ENCODE measurements at regions not wholly inside any gene's neighbourhood (a gene's known extent, or its start where the extent isn't known, plus 50 kb on each side); places are given as distances from the start of the nearest gene placed in this dataset.

DNA sequence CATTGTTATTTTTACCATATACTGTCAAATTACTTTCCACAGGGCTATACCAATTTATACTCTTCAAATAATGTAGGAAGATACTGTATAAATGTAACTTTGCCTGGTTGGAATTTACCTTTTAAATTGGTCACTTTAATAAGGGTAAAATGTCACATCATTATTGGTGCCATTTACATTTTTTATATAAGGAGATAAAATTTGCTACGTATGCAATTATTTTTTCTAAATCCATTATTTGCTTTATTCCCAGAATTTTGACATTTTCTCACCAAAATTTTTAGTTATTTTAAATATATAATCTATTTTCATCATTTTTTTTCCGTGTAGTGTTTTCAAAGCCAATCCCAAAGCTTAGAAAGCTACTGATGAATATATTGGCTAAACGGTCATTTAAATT is 664.7 kb downstream of the KCNJ2 start:
- in situ Hi-C loops (cut with HindIII; ENCODE audit: low pct_ligation_motif_present, low pct_unique_long_range_greater_than_20kb, low sequenced_read_pairs): no loop called here
- no peak for DNase-seq

DNA sequence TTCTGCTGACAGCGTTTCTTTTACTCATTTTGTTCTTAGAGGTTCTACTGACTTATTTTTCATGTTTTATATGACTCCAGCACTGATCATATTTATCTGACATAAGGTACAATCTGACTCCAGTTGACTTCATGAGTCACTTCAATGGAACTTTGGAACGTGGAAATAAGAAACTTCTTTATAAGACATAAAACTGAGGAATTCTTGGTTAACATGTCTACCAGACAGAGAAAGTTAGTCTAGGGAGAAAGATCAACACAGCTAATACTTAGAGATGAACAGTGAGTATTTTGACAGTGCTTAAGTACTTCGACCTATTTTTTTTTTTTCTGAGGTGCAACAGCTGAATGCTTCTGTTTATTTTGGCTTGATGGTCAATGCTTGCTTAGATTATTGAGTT is 679.5 kb downstream of the KCNJ2 start:
- in situ Hi-C loops (cut with HindIII; ENCODE audit: low pct_ligation_motif_present, low pct_unique_long_range_greater_than_20kb, low sequenced_read_pairs): no loop called here
- DNase-seq: no peak

DNA sequence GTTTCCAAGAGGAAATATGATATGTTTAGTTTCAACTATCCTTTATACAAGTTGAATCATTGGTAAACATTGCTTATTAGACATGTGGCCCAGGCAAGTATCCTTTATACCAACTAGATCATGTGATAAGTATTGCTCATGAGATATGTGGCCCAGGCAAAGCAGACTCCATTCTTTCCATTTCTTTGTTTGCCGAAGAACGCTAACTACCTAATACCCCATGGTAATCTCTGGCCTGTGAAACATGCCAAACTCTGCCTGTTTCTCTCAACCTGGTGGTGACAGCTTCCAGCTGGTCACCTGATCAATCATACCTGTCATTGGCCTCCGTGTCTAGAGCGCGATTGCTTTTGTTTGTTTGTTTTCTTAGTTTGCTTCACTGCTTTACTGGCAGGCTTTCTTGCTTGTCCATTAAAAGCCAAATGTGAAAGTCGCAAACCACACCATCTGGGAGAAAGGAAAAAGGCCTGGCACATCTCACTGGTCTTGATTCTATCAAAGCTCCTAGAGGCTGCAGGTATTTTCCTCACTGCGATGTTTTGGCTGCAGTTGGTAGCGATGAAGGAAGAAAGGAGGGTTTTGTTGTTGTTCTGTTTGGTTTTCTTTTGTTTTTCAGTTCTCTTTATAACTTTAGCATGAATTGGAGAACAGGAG is 686.2 kb downstream of the KCNJ2 start:
- in situ Hi-C loops (cut with HindIII; ENCODE audit: low pct_ligation_motif_present, low pct_unique_long_range_greater_than_20kb, low sequenced_read_pairs): no loop called here
- DNase-seq: no peak

DNA sequence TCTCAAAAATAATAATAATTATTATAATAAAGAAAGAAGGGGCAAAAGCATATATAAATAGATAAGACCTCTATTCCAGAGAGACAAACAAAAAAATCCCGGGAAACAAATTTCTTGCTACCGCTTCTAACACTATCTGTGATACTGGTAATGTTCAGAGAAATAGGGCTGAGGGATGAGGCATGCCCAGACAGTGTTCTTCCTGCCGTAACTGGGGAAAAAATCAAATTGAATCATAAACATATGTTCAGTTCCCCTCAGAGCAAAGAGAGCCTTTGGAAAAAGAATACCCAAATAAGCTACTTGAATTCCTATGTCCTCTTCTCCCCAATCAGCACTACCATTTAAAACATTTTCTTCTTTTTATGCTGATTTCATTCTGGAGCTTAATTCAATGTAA is 688.0 kb downstream of the KCNJ2 start:
- in situ Hi-C loops (cut with HindIII; ENCODE audit: low pct_ligation_motif_present, low pct_unique_long_range_greater_than_20kb, low sequenced_read_pairs): no loop called here
- DNase-seq: no peak

DNA sequence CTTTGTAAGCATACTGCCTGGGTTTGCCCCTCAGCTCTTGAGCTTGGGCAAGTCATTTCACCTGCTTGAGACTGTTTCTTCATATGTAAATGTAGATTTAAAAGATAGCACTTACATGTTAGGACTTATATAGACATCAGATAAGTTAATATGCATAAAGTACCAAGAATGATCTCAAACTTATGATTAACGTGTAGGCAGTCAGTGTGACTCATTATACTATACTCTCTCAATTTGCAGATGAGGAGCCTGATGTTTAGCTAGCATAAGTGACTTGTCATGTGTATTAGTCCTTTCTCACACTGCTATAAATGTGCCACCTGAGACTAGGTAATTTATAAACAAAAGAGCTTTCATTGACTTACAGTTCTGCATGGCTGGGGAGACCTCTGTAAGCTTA is 690.5 kb downstream of the KCNJ2 start:
- no peak for DNase-seq
- in situ Hi-C loops (cut with HindIII; ENCODE audit: low pct_ligation_motif_present, low pct_unique_long_range_greater_than_20kb, low sequenced_read_pairs): no loop called here

DNA sequence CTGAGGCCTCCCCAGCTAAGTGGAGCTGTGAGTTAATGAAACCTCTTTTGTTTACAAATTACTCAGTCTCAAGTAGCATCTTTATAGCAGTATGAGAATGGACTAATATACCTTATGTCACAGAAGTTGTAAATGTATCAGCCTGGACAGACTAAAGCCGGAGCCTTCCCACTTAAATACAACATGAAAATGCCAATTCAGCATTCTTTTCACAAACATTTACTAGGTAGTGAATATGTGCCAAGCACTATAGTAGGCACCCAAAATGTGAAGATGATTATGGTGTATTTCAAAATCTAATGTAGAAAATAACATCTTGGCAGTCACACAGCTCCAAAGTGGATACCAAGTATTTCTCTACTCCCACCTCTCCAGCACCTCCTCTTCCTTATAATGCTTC is 693.0 kb downstream of the KCNJ2 start:
- in situ Hi-C loops (cut with HindIII; ENCODE audit: low pct_ligation_motif_present, low pct_unique_long_range_greater_than_20kb, low sequenced_read_pairs): no loop called here
- no peak for DNase-seq

DNA sequence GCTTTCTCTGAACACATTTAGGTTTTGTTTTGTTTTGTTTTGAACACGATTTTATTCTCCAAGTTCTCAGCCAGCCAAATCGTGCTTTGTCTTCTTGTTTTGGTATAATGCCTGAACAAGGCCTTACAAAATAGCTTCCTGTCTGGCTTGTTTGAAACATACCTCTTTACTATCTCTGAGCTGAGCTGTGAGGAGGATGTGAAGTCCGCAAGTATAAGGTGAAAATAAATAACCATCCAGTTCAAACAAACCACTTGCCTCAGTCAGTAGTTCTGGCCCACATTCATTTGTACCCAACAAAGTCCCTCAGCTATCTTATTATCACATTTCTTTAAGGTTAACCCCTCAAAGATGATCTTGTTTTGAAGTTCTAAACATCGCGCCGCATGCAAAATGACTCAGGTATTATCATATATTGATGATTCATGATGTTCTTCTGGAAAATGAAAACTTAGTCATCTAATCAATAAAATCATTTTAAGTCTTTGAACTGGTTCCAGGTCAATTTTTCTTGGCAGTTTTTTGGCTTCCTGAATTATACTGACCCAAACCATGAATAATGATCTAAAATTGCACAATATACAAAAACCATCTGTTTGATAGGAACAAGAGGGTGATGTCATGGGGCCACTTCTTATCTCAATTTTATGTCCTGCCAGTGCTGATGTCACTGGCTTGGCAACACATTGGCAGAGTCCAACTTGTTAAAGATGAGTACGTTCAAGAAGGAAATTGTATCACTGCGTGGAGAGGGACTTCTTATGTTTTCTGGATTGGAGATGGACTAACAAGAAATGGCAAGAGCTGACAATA is 694.3 kb downstream of the KCNJ2 start:
- no peak for DNase-seq
- in situ Hi-C loops (cut with HindIII; ENCODE audit: low pct_ligation_motif_present, low pct_unique_long_range_greater_than_20kb, low sequenced_read_pairs): no loop called here

DNA sequence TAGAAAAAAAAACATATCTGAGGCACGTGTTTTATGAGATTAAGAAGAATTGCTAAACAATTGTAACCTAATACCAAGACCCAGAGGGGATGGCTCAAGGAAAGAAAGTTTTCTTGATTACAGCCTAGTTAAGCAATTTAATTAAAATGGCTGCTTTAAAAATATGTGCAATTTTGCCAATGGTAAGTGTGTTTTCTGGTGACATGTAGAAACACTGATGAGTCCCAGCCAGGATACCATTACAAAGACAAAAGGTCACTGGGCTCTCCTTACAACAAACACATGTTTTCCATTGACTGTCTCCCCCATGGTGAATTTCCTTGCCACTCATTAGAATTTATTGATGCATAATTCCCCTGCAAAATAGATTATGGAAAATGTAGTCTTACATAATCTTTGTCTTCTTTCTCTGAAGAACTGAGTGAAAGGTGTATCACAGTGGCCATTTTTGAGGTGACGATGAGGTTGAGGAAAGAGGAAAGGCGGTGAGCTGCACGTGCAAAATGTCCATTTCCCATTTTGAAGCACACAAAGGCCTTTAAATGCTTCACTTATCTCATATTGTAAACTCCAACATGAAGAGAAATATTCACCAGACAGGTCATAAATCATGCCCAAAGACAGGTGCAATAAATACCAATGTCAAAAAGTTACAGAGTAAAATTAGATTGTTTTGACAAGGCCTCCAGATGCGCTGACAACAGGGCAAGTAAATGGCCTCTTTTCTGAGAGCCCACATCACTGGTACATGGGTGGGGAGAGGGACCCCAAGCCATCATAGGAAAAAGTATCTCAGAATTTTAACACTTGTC is 696.9 kb downstream of the KCNJ2 start:
- DNase-seq: no peak
- in situ Hi-C loops (cut with HindIII; ENCODE audit: low pct_ligation_motif_present, low pct_unique_long_range_greater_than_20kb, low sequenced_read_pairs): no loop called here

DNA sequence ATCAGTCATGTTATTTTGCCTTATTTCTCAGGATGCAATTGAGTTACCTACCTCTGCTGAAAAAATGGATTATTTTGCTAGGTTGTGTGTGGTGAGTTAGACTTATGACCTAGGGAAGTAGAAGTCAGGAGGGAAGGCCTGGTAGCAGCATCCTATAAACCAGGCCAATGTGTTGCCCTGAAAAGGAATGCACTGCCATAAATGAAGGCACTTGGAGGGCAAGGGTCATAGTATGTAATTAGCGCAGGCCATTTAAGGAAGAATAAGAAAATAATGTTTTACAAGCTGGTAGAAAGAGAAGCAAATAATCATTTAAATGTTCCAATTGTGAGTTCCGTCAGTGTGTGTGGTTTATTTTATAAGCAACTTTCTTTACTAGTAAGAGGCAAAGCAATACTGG is 698.8 kb downstream of the KCNJ2 start:
- in situ Hi-C loops (cut with HindIII; ENCODE audit: low pct_ligation_motif_present, low pct_unique_long_range_greater_than_20kb, low sequenced_read_pairs): no loop called here
- no peak for DNase-seq

DNA sequence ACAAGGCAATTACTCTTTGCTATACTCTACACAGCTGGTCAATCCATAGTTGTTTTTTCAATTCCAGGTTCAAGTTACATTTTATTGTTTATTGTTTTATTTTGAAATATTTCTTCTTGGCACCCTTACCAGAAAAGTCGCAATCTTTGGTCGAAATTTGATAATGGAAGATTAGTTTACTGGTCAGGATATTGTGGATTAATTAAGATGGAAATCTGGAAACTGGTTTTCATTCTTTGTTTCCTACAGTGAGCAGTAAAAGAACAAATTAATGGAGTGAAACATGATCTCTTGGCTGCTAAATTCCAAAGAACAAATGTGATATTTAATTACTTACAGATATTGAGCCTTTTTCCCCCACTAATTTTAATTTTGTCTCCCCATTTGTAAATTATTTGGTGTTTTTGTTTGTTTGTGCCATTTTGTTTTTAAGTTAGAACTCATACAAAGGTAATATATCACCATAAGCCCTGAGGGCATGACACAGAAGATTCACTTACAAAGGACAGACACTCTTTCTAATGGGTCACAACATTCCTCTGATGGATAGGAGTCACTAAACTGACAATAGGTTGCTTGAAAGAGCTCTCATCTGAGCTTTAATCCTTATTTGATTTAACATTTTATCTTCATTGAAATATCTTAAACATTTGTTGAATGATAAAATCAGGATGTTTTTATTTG is 700.2 kb downstream of the KCNJ2 start:
- DNase-seq: no peak
- in situ Hi-C loops (cut with HindIII; ENCODE audit: low pct_ligation_motif_present, low pct_unique_long_range_greater_than_20kb, low sequenced_read_pairs): no loop called here

DNA sequence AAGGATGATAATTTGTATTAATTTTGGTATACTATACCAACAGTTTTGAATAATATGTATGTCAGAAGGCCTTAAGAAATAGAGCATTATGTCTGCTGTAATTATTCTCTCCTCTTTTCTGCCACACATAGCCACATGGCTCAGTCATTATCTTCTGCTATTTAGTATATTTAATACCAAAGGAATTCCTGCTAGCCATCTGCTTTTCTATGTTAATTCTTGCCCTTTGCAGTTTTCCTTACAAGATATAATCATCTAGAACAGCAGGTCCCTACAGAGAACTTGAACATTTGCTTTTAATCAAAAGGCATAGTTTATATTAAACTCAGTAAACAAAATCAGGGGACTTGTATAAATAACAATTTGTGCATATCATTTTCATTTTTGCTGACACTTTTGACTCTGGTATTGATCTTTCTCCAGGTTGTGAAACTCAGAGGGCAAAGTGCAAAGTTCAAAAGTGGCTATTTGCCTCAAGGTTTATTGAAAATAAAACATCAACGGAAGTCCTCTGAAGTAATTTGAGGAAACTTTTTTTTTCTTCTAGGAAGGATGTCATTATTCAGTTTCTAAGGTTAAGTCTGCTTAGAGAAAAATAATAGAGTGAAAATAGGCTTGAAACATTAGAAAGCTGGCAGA is 702.0 kb downstream of the KCNJ2 start:
- in situ Hi-C loops (cut with HindIII; ENCODE audit: low pct_ligation_motif_present, low pct_unique_long_range_greater_than_20kb, low sequenced_read_pairs): no loop called here
- no peak for DNase-seq

DNA sequence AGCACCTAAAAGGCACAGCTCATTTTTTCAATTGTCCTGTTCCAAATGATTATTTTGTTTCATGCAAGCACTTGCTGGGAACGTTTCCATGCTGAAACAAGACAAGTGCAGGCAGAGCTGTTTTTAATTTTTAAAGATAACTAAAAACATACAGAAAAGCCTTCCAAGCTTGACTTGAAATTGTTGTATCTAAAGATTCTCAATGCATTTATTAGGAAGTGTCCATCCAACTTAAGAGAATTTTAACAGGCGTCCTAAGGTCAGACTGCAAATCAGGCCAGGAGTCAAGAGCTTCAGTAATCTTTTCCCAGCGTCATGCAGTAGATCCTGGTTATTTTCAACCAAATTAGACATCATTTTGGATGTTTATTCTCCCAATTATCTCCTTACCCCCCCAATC is 702.8 kb downstream of the KCNJ2 start:
- no peak for DNase-seq
- in situ Hi-C loops (cut with HindIII; ENCODE audit: low pct_ligation_motif_present, low pct_unique_long_range_greater_than_20kb, low sequenced_read_pairs): no loop called here

DNA sequence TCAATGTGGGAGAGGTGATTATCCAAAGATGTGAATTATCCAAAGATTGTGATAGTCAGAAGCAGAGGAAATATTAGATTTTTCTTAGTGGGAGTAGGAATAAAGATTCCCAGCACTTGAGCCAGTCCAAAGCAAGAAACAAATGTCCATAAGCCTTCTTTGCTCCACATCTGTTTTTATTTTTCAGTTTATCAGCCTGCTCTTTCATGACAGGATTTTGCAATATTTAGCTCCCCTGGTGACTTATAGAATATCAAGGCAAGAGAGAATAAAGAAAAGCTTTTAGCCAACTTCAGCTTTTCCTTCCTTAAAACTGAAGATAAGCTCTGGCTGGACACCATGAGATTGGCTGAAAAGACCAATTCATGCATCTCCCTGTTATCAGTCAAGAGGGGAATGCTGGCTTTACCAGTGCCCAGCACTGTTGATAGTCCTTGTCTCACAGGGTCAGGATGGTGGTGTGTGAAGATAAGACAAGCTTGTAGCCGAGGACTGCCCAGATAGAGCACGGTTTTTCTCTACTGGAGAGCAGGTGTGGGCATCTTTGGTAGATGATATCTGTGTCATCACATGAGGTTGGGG is 706.5 kb downstream of the KCNJ2 start:
- in situ Hi-C loops (cut with HindIII; ENCODE audit: low pct_ligation_motif_present, low pct_unique_long_range_greater_than_20kb, low sequenced_read_pairs): no loop called here
- DNase-seq: no peak

DNA sequence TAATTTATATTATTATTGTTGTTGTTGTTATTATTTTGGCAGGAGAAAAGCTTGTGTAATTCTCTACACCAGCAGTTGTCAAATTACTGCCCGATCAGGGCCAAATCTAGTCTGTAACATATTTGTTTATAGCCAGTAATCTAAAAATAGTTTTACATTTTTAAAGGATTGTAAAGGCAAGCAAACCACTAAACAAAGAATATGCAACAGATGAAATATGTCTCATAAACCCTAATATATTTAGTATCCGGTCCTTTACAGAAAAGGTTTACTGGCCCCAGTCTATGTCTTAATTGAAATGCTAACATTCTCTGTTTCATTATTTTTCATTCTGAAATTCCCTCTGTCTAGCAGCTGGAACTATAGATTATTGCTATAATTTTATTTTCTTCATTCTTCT is 709.5 kb downstream of the KCNJ2 start:
- DNase-seq: no peak
- in situ Hi-C loops (cut with HindIII; ENCODE audit: low pct_ligation_motif_present, low pct_unique_long_range_greater_than_20kb, low sequenced_read_pairs): no loop called here

DNA sequence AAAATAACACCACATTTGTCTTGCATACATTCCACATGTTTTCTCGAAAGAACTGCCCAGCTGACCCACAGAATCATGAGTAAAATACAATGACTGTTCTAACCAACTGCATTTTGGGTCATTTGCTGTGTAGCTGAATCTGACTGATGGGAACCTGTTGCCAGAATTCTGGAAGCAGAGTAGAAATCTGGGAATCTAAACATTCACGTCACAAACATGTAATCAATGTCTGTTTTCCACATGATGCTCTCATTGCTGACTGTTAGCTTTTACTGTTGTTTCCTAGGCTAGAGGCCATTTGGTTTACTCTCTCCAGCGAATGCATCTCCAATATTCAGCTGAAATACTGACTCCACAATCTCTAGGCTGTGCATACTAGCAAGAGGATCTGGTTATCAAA is 710.1 kb downstream of the KCNJ2 start:
- in situ Hi-C loops (cut with HindIII; ENCODE audit: low pct_ligation_motif_present, low pct_unique_long_range_greater_than_20kb, low sequenced_read_pairs): no loop called here
- DNase-seq: no peak

DNA sequence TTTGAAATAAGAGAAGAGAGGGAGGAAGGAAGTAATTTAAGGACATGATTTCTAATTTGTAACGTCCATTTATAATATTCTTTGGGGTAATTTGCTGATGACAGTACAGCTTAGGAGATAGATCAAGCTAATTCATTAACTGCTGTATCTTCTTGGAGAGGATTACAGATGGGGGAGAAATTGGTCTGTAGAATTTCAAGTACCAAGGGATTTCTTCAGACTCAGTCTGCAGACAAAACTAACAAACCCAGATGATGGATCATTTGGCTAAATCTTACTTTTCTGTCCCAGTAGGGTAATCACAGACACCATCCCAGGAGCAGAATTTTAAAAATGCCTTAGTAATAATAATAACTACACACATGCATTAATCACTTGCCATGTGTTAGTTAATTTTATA is 711.8 kb downstream of the KCNJ2 start:
- in situ Hi-C loops (cut with HindIII; ENCODE audit: low pct_ligation_motif_present, low pct_unique_long_range_greater_than_20kb, low sequenced_read_pairs): no loop called here
- no peak for DNase-seq

DNA sequence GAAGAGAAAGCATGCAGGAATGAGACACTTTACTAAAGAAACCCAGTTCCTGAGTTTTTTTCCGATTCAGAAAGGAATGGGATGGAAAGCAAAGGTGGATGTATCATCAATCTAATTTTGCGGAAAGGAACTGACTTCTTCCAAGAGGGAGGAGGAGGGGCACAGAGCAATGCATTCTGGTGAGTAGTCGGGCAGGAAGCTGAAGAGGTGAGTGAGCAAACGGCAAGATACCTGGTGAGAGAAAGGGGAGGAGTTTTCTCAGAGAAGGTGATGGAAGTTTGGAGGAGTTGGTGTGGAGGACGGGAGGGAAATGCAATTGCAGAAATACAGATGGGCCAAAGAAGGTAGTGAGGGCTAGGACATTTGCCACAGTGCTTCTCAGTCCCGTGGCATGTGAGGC is 713.2 kb downstream of the KCNJ2 start:
- in situ Hi-C loops (cut with HindIII; ENCODE audit: low pct_ligation_motif_present, low pct_unique_long_range_greater_than_20kb, low sequenced_read_pairs): no loop called here
- no peak for DNase-seq

DNA sequence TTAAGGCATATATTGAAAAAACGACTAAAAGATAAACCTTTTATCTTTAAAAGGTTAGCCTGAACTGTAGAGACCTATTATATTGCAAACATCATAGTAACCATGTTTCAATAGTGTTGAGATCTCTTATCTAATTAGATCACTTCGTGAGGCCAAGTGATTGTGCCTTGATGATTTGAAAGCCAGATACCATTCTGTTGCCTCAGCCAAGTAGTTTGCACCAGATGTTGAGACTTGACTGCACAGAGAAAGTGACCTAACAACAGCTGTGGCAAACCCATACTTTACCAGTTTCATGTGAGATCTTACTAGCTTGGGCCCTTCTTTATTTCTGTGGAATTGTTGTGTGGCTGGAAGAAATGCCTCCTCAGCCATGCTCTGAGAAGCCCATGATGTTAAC is 717.3 kb downstream of the KCNJ2 start:
- DNase-seq: no peak

More for the DNA sequence above, 717.3 kb downstream of the KCNJ2 start:
- in situ Hi-C loops (cut with HindIII; ENCODE audit: low pct_ligation_motif_present, low pct_unique_long_range_greater_than_20kb, low sequenced_read_pairs): no loop called here
